Transverse colon (tissue), 4 donors: ENCODE measurements at regions not wholly inside any gene's neighbourhood (a gene's known extent, or its start where the extent isn't known, plus 50 kb on each side); places are given as distances from the start of the nearest gene placed in this dataset.

Experiments used
- DNase-seq: peaks from one replicate; pipeline ENCODE4 v3.0.0-alpha.2; 2019
- H3K27ac ChIP-seq, 4 donors: fragments of 200-600 bp; sonication (generic); 2 replicates each; pipeline ENCODE4 v1.5.1; 2016 to 2018; ENCODE audit warnings: inconsistent platforms in 4 of 4
- H3K27me3 ChIP-seq: fragments of 200-600 bp; sonication (generic); 2 replicates; pipeline ENCODE4 v1.5.1; 2017; ENCODE audit warnings: inconsistent platforms
- H3K36me3 ChIP-seq, 4 donors: fragments of 200-600 bp; sonication (generic); 2 replicates each; pipeline ENCODE4 v1.5.1; 2017 to 2019; ENCODE audit warnings: inconsistent platforms in 4 of 4
- H3K4me1 ChIP-seq, 4 donors: fragments of 200-600 bp; sonication (generic); 2 replicates each; pipeline ENCODE4 v1.5.1; 2017 to 2020; ENCODE audit warnings: inconsistent platforms in 4 of 4
- H3K4me3 ChIP-seq, 4 donors: fragments of 200-600 bp; sonication (generic); 1 replicate in 1 of 4; 2 replicates in 3 of 4; pipeline versions ENCODE4 v1.5.1 to v1.6.1; 2017 to 2019; ENCODE audit warnings: inconsistent platforms in 4 of 4
- H3K9me3 ChIP-seq, 2 donors: fragments of 200-600 bp; sonication (generic); 2 replicates each; pipeline ENCODE4 v1.5.1; 2017 to 2019; ENCODE audit warnings: inconsistent platforms in 2 of 2
- CTCF ChIP-seq, 5 experiments: fragments of 200-600 bp in 3 of 5; fragments of 450-650 bp in 2 of 5; sonication (generic) in 3 of 5; IDR thresholded peaks; 1 replicate in 2 of 5; 2 replicates in 3 of 5; pipeline ENCODE4 v1.5.1; 2016 to 2017; ENCODE audit warnings: antibody characterized with exemption in 5 of 5, inconsistent platforms in 3 of 5, mild to moderate bottlenecking in 2 of 5, moderate library complexity in 1 of 5
- EP300 ChIP-seq: sonication (generic); formaldehyde crosslinking; IDR thresholded peaks from one replicate; pipeline ENCODE4 v1.6.1; 2017; ENCODE audit warnings: antibody characterized with exemption, low read depth
- POLR2A ChIP-seq: fragments of 450-650 bp; IDR thresholded peaks from one replicate; pipeline ENCODE4 v1.6.1; 2016; ENCODE audit warnings: antibody characterized with exemption, mild to moderate bottlenecking, moderate library complexity
- POLR2AphosphoS5 ChIP-seq, 3 donors: sonication (generic); formaldehyde crosslinking; IDR thresholded peaks; one replicate each; pipeline ENCODE4 v1.6.1; 2016; ENCODE audit warnings: antibody characterized with exemption in 3 of 3
- WGBS, 2 donors: methylation state at CpG; one replicate each; pipeline ENCODE4 v1.1.5; 2018; ENCODE audit warnings: low coverage in 1 of 2; 5-methylcytosine and 5-hydroxymethylcytosine counted together
- in situ Hi-C, 4 donors: fragments of 200-750 bp; cut with MboI; loops; one replicate each; pipeline versions ENCODE4 v1.15.0 to v1.15.1; 2017; ENCODE audit warnings: low sequenced_read_pairs in 3 of 4, low pct_ligation_motif_present in 1 of 4, low pct_unique_long_range_greater_than_20kb in 1 of 4
- intact Hi-C: fragments of 100-400 bp; cut with DNase I; formaldehyde crosslinking; loops from one replicate; pipeline ENCODE4 v1.15.1; 2023; ENCODE audit warnings: low total_unique reads

- Histone ChIP-seq H3K27me3 (peaks cover 34% of the 10 kb centered on the region), H3K4me1 (peaks cover 0 to 3% (median 0%) of the 10 kb centered on the region in 4 donors), H3K9me3 (no peaks in the 10 kb centered on the region), H3K4me3 (peak overlapping the region in 1 of 4 donors; percentile 34), H3K27ac (no peak overlapping the region), H3K36me3 (no peaks in the 10 kb centered on the region)
- in situ Hi-C loops = no loop called here
- 20 to 47% methylated on average over 6 to 17 of the region's 39 CpGs for WGBS, 2 donors
- TF ChIP-seq CTCF (IDR thresholded peaks at IDR 0.05) = no peak
- DNase-seq = no peak
- intact Hi-C loops = no loop called here
These were observed 142.1 kb upstream of the PDE10A start for GRCh38 chr6:165805067-165805555.

GRCh38 chr6:165804331-165805066 is 141.5 kb upstream of the PDE10A start:
- Histone ChIP-seq H3K36me3 (no peaks in the 10 kb centered on the region), H3K27me3 (peaks cover 34% of the 10 kb centered on the region), H3K27ac (no peak overlapping the region), H3K9me3 (no peaks in the 10 kb centered on the region), H3K4me3 (peak overlapping the region in 3 of 4 donors; percentile 6 to 34 (median 13)), H3K4me1 (peaks cover 0 to 3% (median 0%) of the 10 kb centered on the region in 4 donors)
- DNase-seq = no peak
- no peak for TF ChIP-seq CTCF (IDR thresholded peaks at IDR 0.05)
- TF ChIP-seq POLR2A = no peak
- no peak for TF ChIP-seq EP300
- TF ChIP-seq POLR2AphosphoS5 (IDR thresholded peaks at IDR 0.05) = no peak
- intact Hi-C loops = no loop called here
- WGBS, 2 donors = 27 to 31% methylated on average over 13 to 60 of the region's 61 CpGs
- in situ Hi-C loops = no loop called here

- no peak overlapping the region for H3K4me3 ChIP-seq
- TF ChIP-seq POLR2AphosphoS5 (IDR thresholded peaks at IDR 0.05) (no peak), CTCF (IDR thresholded peaks at IDR 0.05) (no peak), EP300 (no peak), POLR2A (no peak)
- DNase-seq = no peak
- H3K9me3 ChIP-seq = no peaks in the 10 kb centered on the region
- H3K4me1 ChIP-seq = peaks cover 0 to 3% (median 0%) of the 10 kb centered on the region in 4 donors
- H3K36me3 ChIP-seq = no peaks in the 10 kb centered on the region
- H3K27ac ChIP-seq = no peak overlapping the region
- in situ Hi-C loops (no loop called here), intact Hi-C loops (no loop called here)
- H3K27me3 ChIP-seq = peaks cover 22% of the 10 kb centered on the region
- 50 to 85% methylated on average over 2 to 10 of the region's 10 CpGs for WGBS, 2 donors
These were observed 137.3 kb upstream of the PDE10A start for GRCh38 chr6:165800337-165800736.

GRCh38 chr6:165799391-165800153 is 136.5 kb upstream of the PDE10A start:
- H3K4me3 ChIP-seq = no peak overlapping the region
- H3K36me3 ChIP-seq = no peaks in the 10 kb centered on the region
- no peak overlapping the region for H3K27ac ChIP-seq
- H3K9me3 ChIP-seq = no peaks in the 10 kb centered on the region
- TF ChIP-seq EP300 (no peak), CTCF (IDR thresholded peaks at IDR 0.05) (no peak), POLR2AphosphoS5 (IDR thresholded peaks at IDR 0.05) (no peak), POLR2A (no peak)
- H3K4me1 ChIP-seq = peaks cover 0 to 2% (median 0%) of the 10 kb centered on the region in 4 donors
- intact Hi-C loops (no loop called here), in situ Hi-C loops (no loop called here)
- WGBS, 2 donors = 81% methylated on average over 6 to 8 of the region's 8 CpGs
- H3K27me3 ChIP-seq = peaks cover 15% of the 10 kb centered on the region
- no peak for DNase-seq
